RWPE2 (cell line): ENCODE measurements at regions not wholly inside any gene's neighbourhood (a gene's known extent, or its start where the extent isn't known, plus 50 kb on each side); places are given as distances from the start of the nearest gene placed in this dataset.

ENCODE experiments used
- ATAC-seq: fragments of 200-7000 bp; cut with Tn5 transposase; 3 replicates; pipeline ENCODE4 v1.9.1; 2021; ENCODE audit warnings: low read depth
- DNase-seq: peaks from one replicate; pipeline ENCODE4 v3.0.0-alpha.2; 2020; ENCODE audit warnings: low spot score
- H3K27ac ChIP-seq: fragments of 450-650 bp; 2 replicates; pipeline ENCODE4 v1.5.1; 2017; ENCODE audit warnings: mild to moderate bottlenecking; ENCODE audit not compliant: poor library complexity, severe bottlenecking
- H3K27me3 ChIP-seq: fragments of 250-450 bp; sonication (Bioruptor Pico); 2 replicates; pipeline ENCODE4 v1.5.1; 2021; ENCODE audit warnings: mild to moderate bottlenecking, moderate library complexity; ENCODE audit not compliant: insufficient read depth, poor library complexity, severe bottlenecking
- H3K36me3 ChIP-seq: fragments of 250-450 bp; sonication (Bioruptor Pico); 2 replicates; pipeline ENCODE4 v1.5.1; 2020; ENCODE audit warnings: low read depth, mild to moderate bottlenecking, moderate library complexity
- H3K4me1 ChIP-seq: fragments of 250-450 bp; sonication (Bioruptor Pico); 2 replicates; pipeline ENCODE4 v1.5.1; 2021; ENCODE audit warnings: mild to moderate bottlenecking, moderate library complexity; ENCODE audit not compliant: insufficient read depth, poor library complexity, severe bottlenecking
- H3K4me3 ChIP-seq: fragments of 250-450 bp; sonication (Bioruptor Pico); 2 replicates; pipeline ENCODE4 v1.5.1; 2021; ENCODE audit warnings: mild to moderate bottlenecking, moderate library complexity; ENCODE audit not compliant: severe bottlenecking
- H3K9me3 ChIP-seq: fragments of 250-450 bp; sonication (Bioruptor Pico); 2 replicates; pipeline ENCODE4 v1.5.1; 2021; ENCODE audit warnings: mild to moderate bottlenecking, moderate library complexity; ENCODE audit not compliant: severe bottlenecking
- TF ChIP-seq, protein P1 (sequence below): fragments of 450-650 bp; IDR thresholded peaks from one replicate; pipeline ENCODE4 v1.5.1; 2017; ENCODE audit warnings: mild to moderate bottlenecking, moderate library complexity; ENCODE audit not compliant: poor library complexity, severe bottlenecking

DNA sequence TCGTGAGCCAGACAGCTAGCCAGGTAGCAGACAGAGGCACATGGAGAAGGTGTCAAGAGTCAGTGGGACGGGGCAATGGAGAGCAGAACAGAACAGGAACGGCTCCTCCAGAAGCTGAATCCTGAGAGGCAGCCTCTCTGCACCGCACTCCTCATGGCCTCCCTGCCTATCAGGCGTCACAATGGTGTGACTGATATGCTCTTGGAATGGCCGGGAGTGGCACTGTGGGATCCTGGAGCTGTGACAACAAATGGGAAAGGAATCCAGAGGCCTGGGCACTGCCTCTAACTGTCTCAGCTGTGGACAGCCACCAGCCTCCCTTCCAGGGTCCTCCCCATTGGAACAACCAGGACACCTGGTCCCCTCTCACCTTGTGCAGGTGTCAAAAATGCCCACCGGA, 89.1 kb upstream of the ID2 start:
- no peak for ATAC-seq
- no peak for DNase-seq
- no peak overlapping the region for H3K27ac ChIP-seq
- no peaks in the 10 kb centered on the region for H3K9me3 ChIP-seq
- H3K4me3 ChIP-seq: no peak overlapping the region
- no peaks in the 10 kb centered on the region for H3K27me3 ChIP-seq
- no peaks in the 10 kb centered on the region for H3K36me3 ChIP-seq
- no peaks in the 10 kb centered on the region for H3K4me1 ChIP-seq
- TF ChIP-seq, protein P1, sequence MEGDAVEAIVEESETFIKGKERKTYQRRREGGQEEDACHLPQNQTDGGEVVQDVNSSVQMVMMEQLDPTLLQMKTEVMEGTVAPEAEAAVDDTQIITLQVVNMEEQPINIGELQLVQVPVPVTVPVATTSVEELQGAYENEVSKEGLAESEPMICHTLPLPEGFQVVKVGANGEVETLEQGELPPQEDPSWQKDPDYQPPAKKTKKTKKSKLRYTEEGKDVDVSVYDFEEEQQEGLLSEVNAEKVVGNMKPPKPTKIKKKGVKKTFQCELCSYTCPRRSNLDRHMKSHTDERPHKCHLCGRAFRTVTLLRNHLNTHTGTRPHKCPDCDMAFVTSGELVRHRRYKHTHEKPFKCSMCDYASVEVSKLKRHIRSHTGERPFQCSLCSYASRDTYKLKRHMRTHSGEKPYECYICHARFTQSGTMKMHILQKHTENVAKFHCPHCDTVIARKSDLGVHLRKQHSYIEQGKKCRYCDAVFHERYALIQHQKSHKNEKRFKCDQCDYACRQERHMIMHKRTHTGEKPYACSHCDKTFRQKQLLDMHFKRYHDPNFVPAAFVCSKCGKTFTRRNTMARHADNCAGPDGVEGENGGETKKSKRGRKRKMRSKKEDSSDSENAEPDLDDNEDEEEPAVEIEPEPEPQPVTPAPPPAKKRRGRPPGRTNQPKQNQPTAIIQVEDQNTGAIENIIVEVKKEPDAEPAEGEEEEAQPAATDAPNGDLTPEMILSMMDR: no peak

GRCh38 chr2:8593243-8593642, 88.6 kb upstream of the ID2 start:
- TF ChIP-seq, protein P1: no peak
- Histone ChIP-seq H3K27me3 (no peaks in the 10 kb centered on the region), H3K27ac (no peak overlapping the region), H3K9me3 (no peaks in the 10 kb centered on the region), H3K4me3 (no peak overlapping the region), H3K4me1 (peaks cover 4% of the 10 kb centered on the region), H3K36me3 (no peaks in the 10 kb centered on the region)
- DNase-seq (no peak), ATAC-seq (no peak)

DNA sequence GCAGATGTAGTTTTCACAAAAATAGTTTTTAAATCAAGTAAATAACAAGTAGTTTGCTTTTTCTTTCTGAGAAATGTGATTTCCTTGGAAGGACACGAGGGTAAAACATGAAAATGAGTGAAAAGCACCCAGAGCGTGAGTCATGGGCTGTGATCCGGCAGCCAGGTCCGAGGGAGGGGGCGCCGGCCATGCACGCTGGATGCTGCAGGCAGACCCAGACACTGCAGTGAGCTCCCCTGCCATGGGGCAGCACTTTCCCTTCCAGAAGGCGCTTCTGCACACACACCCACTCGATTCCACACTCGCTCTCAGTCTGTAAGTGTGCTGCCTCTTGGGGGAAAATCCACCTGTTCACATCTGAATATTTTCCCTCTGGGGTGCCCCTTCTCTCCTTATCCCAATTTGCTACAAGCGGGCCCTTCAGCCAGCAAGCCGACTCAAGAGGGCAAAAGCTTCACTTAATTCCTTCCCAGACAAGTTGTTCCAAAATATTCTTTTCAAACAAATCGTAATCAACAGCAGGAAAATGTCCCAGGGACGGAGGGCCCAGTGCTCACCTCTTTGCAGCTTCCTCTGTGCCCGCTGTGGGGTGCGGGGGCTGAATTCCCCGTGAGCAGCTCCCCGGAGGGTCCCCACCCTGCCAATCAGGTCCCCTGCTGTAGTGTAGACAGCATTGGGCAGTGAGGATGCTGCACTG, 87.0 kb upstream of the ID2 start:
- DNase-seq: no peak
- ATAC-seq: no peak
- H3K27me3 ChIP-seq: no peaks in the 10 kb centered on the region
- no peaks in the 10 kb centered on the region for H3K36me3 ChIP-seq
- peaks cover 4% of the 10 kb centered on the region for H3K4me1 ChIP-seq
- TF ChIP-seq, protein P1: no peak
- H3K27ac ChIP-seq: no peak overlapping the region
- no peaks in the 10 kb centered on the region for H3K9me3 ChIP-seq
- no peak overlapping the region for H3K4me3 ChIP-seq

DNA sequence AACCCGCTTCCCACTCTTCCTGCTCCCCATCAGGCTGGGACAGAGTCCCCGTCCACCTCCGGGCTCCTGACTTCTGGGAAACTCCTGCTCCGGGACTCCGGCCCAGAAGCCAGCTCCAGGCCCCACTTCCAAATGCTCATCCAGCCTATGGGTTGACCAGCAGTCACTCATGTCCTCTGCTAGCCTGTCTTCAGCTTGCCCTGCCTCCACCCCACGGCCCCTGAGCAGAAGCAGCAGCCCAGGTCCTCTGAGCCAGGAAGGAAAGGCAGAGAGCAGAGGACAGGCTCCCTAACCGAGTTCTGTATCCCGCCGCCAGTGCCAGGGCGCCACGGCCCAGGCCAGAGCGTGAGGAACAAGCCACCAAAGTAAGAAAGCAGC, 86.4 kb upstream of the ID2 start:
- H3K4me3 ChIP-seq: no peak overlapping the region
- H3K27me3 ChIP-seq: no peaks in the 10 kb centered on the region
- no peak overlapping the region for H3K27ac ChIP-seq
- H3K9me3 ChIP-seq: no peaks in the 10 kb centered on the region
- no peak for DNase-seq
- TF ChIP-seq, protein P1: no peak
- peaks cover 4% of the 10 kb centered on the region for H3K4me1 ChIP-seq
- no peak for ATAC-seq
- H3K36me3 ChIP-seq: no peaks in the 10 kb centered on the region

DNA sequence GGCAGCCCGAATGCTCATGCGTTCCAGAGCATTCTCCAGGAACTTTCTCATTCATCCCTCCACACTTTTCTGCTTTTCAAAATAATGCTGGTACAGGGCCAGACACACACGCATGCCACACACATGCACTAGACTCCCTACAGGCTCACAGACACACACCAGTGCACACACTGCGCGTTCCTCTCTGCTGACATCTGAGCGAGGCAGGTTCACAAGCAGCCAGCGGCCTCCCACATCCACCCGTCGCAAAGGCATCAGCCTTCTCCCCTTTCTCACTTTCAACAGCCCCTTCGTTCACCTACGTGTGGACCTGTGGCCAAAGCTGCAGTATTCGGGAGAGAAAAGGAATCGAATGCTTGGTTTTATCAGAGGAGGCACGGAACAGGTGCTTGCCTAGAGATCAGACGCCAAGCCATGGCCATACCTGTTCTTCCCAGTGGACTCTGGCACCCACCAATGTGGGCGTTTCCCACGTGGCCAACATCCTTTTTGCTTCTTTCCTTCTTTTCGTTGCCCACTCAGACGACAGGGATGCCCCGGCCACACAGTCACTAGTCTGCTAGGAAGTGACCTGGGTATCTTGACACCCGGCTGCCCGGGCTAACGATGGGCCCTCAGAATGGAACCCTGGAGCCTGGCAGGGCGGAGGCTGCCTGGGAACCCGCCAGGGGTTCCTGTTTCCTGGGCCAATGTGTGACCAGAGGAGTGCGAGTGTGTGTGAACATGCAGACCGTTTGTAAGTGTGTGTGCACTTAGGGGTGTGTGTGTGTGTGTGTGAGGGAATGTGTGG, 85.8 kb upstream of the ID2 start:
- Histone ChIP-seq H3K27me3 (no peaks in the 10 kb centered on the region), H3K27ac (no peak overlapping the region), H3K4me1 (peaks cover 4% of the 10 kb centered on the region), H3K9me3 (no peaks in the 10 kb centered on the region), H3K4me3 (no peak overlapping the region), H3K36me3 (no peaks in the 10 kb centered on the region)
- TF ChIP-seq, protein P1: no peak
- DNase-seq (no peak), ATAC-seq (no peak)
